Thoracic aorta (tissue), 2 donors: ENCODE measurements at regions not wholly inside any gene's neighbourhood (a gene's known extent, or its start where the extent isn't known, plus 50 kb on each side); places are given as distances from the start of the nearest gene placed in this dataset.
A peak's percentile ranks its signal among the peaks of the same experiment; 100 is the strongest.

Experiments used
- ATAC-seq: fragments of 150-250 bp; one replicate; pipeline ENCODE4 v1.8.0; 2017; ENCODE audit warnings: low read depth; ENCODE audit not compliant: insufficient number of reproducible peaks, low FRiP score
- DNase-seq: peaks from one replicate; pipeline ENCODE4 v3.0.0-alpha.2; 2020; ENCODE audit warnings: low spot score
- H3K27ac ChIP-seq, 2 donors: fragments of 200-600 bp; sonication (generic); 1 replicate in 1 of 2; 2 replicates in 1 of 2; pipeline ENCODE4 v1.5.1; 2016; ENCODE audit warnings: mild to moderate bottlenecking in 2 of 2, moderate library complexity in 2 of 2
- H3K27me3 ChIP-seq: fragments of 200-600 bp; sonication (generic); replicated peaks from 2 replicates; pipeline ENCODE4 v1.6.0; 2016; ENCODE audit warnings: mild to moderate bottlenecking; ENCODE audit not compliant: insufficient read depth
- H3K36me3 ChIP-seq: fragments of 200-600 bp; sonication (generic); one replicate; pipeline ENCODE4 v1.5.1; 2016
- H3K4me1 ChIP-seq, 2 donors: fragments of 200-600 bp; sonication (generic); 1 replicate in 1 of 2; 2 replicates in 1 of 2; pipeline versions ENCODE4 v1.5.1 to v1.6.0; 2016; ENCODE audit warnings: low read depth in 2 of 2, mild to moderate bottlenecking in 1 of 2; ENCODE audit not compliant: control insufficient read depth in 1 of 2
- H3K4me3 ChIP-seq: fragments of 200-600 bp; sonication (generic); 2 replicates; pipeline ENCODE4 v1.5.1; 2016; ENCODE audit warnings: mild to moderate bottlenecking
- H3K9me3 ChIP-seq: fragments of 200-600 bp; sonication (generic); 2 replicates; pipeline ENCODE4 v1.5.1; 2016
- CTCF ChIP-seq: fragments of 200-600 bp; sonication (generic); IDR thresholded peaks from one replicate; pipeline ENCODE4 v1.5.1; 2019; ENCODE audit warnings: antibody characterized with exemption

- ATAC-seq (no peak), DNase-seq (no peak)
- peaks cover 28 to 30% of the 10 kb centered on the region in 2 donors for H3K4me1 ChIP-seq
- no peaks in the 10 kb centered on the region for H3K27me3 ChIP-seq
- no peak for TF ChIP-seq CTCF
- no peak overlapping the region for H3K4me3 ChIP-seq
- H3K9me3 ChIP-seq, result no peaks in the 10 kb centered on the region
- no peaks in the 10 kb centered on the region for H3K36me3 ChIP-seq
- H3K27ac ChIP-seq, result no peak overlapping the region
Observed at GRCh38 chr11:121892131-121892681, 223.8 kb downstream of the BLID start.

DNA sequence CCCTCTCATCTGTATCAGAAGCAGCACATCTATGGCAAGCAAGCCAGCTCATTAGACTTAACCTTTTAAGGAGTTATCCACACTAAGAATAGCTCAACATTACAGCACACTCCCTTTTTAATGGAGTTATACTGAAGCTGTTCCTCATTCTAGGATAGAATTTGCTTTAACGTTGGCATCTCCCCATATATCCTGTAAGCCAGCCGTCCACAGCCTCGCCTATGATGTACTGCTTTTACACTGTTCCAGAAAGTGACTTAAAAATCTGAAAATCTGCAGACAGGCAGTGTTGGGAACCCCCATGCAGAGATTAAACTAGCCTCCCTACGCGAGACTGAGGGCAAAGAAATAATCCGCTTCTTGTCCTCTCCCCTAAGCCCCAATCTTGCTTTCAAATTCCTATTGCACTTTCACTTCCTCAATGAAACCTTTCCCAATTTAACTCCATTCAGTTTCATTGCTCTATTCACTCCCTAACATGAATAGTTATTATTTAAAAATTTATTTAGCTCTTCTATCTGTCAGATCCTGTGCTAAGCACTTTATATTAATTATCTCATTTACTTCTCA, 225.0 kb downstream of the BLID start:
- H3K9me3 ChIP-seq, result no peaks in the 10 kb centered on the region
- DNase-seq (no peak), ATAC-seq (no peak)
- peak overlapping the region; percentile 46 for H3K4me3 ChIP-seq
- TF ChIP-seq CTCF, result no peak
- H3K36me3 ChIP-seq, result no peaks in the 10 kb centered on the region
- H3K27me3 ChIP-seq, result no peaks in the 10 kb centered on the region
- H3K27ac ChIP-seq, result peak overlapping the region; percentile 29 to 43
- H3K4me1 ChIP-seq, result peaks cover 32% of the 10 kb centered on the region in 2 donors

DNA sequence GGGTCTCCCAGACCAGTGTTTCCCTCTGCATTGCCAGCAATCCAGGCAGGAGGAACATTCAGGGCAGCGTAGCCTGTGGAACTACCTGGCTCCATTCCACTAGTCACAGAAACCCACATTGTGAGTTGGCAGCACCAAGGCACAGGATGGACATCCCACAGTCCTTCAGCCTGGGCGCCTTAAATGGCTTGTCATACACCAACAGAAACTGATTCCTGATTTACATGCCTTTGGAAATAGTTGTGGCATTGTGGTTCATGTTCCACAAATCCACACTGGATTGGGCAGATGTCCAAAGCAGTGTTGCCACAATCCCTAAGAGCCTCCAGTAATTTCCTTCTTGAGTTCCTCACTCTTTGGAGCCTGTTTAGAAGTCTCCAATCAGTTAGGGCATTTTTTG, 225.6 kb downstream of the BLID start:
- no peak for TF ChIP-seq CTCF
- H3K4me1 ChIP-seq, result peaks cover 29 to 37% of the 10 kb centered on the region in 2 donors
- ATAC-seq, result peak; percentile 72
- no peak for DNase-seq
- no peaks in the 10 kb centered on the region for H3K27me3 ChIP-seq
- no peaks in the 10 kb centered on the region for H3K9me3 ChIP-seq
- H3K36me3 ChIP-seq, result no peaks in the 10 kb centered on the region
- peak overlapping the region; percentile 29 to 43 for H3K27ac ChIP-seq
- no peak overlapping the region for H3K4me3 ChIP-seq

GRCh38 chr11:121889931-121890330, 226.1 kb downstream of the BLID start:
- Histone ChIP-seq H3K4me1 (peaks cover 29 to 37% of the 10 kb centered on the region in 2 donors), H3K36me3 (no peaks in the 10 kb centered on the region), H3K27me3 (no peaks in the 10 kb centered on the region), H3K27ac (peak overlapping the region; percentile 29 to 43), H3K4me3 (no peak overlapping the region), H3K9me3 (no peaks in the 10 kb centered on the region)
- DNase-seq (no peak), ATAC-seq (no peak)
- TF ChIP-seq CTCF, result no peak

GRCh38 chr11:121889186-121889585, 226.8 kb downstream of the BLID start:
- Histone ChIP-seq H3K27me3 (no peaks in the 10 kb centered on the region), H3K27ac (peak overlapping the region in 1 of 2 donors; percentile 43), H3K36me3 (no peaks in the 10 kb centered on the region), H3K4me1 (peaks cover 29 to 37% of the 10 kb centered on the region in 2 donors), H3K4me3 (no peak overlapping the region), H3K9me3 (no peaks in the 10 kb centered on the region)
- TF ChIP-seq CTCF, result no peak
- ATAC-seq (no peak), DNase-seq (no peak)
